SK-N-SH (cell line): ENCODE measurements at regions not wholly inside any gene's neighbourhood (a gene's known extent, or its start where the extent isn't known, plus 50 kb on each side); places are given as distances from the start of the nearest gene placed in this dataset.

ENCODE experiments used
- CTCF ChIA-PET: fragments of 300-600, 350-600 bp; formaldehyde crosslinking; extraction: SDS; loops from one replicate; lab custom pipeline; 2021; lab: Yijun Ruan, JAX
- POLR2A ChIA-PET: fragments of 350-600 bp; sonication (Branson Sonifier 250); formaldehyde crosslinking; extraction: SDS; loops from one replicate; lab custom pipeline; 2020; ENCODE audit warnings: antibody characterized with exemption, inconsistent platforms; lab: Yijun Ruan, JAX
- DNase-seq: peaks from one replicate; pipeline ENCODE4 v3.0.0; 2012
- H2AFZ ChIP-seq: fragments of 200-600 bp; sonication (generic); 2 replicates; pipeline ENCODE4 v1.8.1; 2016; ENCODE audit warnings: antibody characterized with exemption, mild to moderate bottlenecking, low read depth
- H3F3A ChIP-seq: fragments of 200-600 bp; sonication (generic); replicated peaks from 2 replicates; pipeline ENCODE3; 2016; ENCODE audit warnings: antibody characterized with exemption, mild to moderate bottlenecking; ENCODE audit not compliant: insufficient read depth
- H3K27ac ChIP-seq, 2 experiments: fragments of 200-500 bp in 1 of 2; fragments of 200-600 bp in 1 of 2; sonication (Bioruptor generic) in 1 of 2; sonication (generic), shearing (Covaris generic) in 1 of 2; 2 replicates each; pipeline versions ENCODE4 v1.5.1 to v1.6.1; 2014 to 2016; ENCODE audit warnings: low read depth in 2 of 2, inconsistent platforms in 1 of 2, low read length in 1 of 2, mild to moderate bottlenecking in 1 of 2, mixed read lengths in 1 of 2
- H3K27me3 ChIP-seq: fragments of 200-600 bp; sonication (generic), shearing (Covaris generic); 2 replicates; pipeline ENCODE4 v1.6.1; 2016; ENCODE audit warnings: mixed run types; ENCODE audit not compliant: insufficient read depth
- H3K36me3 ChIP-seq, 2 experiments: fragments of 200-500 bp in 1 of 2; fragments of 200-600 bp in 1 of 2; sonication (Bioruptor generic) in 1 of 2; sonication (generic) in 1 of 2; replicated peaks in 1 of 2; 2 replicates each; pipeline versions ENCODE3 to v1.5.1; 2014 to 2016; ENCODE audit warnings: low read length in 1 of 2, mild to moderate bottlenecking in 1 of 2; ENCODE audit not compliant: insufficient read depth in 2 of 2, control insufficient read depth in 1 of 2
- H3K4me1 ChIP-seq, 2 experiments: fragments of 200-500 bp in 1 of 2; fragments of 200-600 bp in 1 of 2; sonication (Bioruptor generic) in 1 of 2; sonication (generic), shearing (Covaris generic) in 1 of 2; 2 replicates each; pipeline versions ENCODE4 v1.5.1 to v1.6.1; 2014 to 2016; ENCODE audit warnings: low read depth in 1 of 2, low read length in 1 of 2, mixed run types in 1 of 2; ENCODE audit not compliant: insufficient read depth in 2 of 2, control insufficient read depth in 1 of 2
- H3K4me2 ChIP-seq: fragments of 200-600 bp; sonication (generic), shearing (Covaris generic); 2 replicates; pipeline ENCODE4 v1.6.1; 2017; ENCODE audit warnings: mixed run types
- H3K4me3 ChIP-seq, 2 experiments: fragments of 200-500 bp in 1 of 2; fragments of 200-600 bp in 1 of 2; sonication (Bioruptor generic) in 1 of 2; sonication (generic), shearing (Covaris generic) in 1 of 2; 2 replicates each; pipeline versions ENCODE4 v1.5.1 to v1.8.1; 2014 to 2016; ENCODE audit warnings: low read depth in 2 of 2, inconsistent platforms in 1 of 2, low read length in 1 of 2, mild to moderate bottlenecking in 1 of 2, mixed read lengths in 1 of 2, moderate library complexity in 1 of 2
- H3K79me2 ChIP-seq: fragments of 200-600 bp; sonication (generic); 2 replicates; pipeline ENCODE4 v1.8.1; 2017; ENCODE audit warnings: mild to moderate bottlenecking; ENCODE audit not compliant: insufficient read depth
- H3K9ac ChIP-seq: fragments of 200-600 bp; sonication (generic); 2 replicates; pipeline ENCODE4 v1.6.1; 2017; ENCODE audit warnings: mixed run types
- H3K9me2 ChIP-seq: fragments of 200-600 bp; sonication (generic); 2 replicates; pipeline ENCODE4 v1.6.1; 2017; ENCODE audit warnings: mixed run types
- H3K9me3 ChIP-seq: fragments of 200-600 bp; sonication (generic); 2 replicates; pipeline ENCODE4 v1.6.1; 2017; ENCODE audit warnings: mixed run types, mild to moderate bottlenecking, moderate library complexity
- H4K20me1 ChIP-seq: fragments of 200-600 bp; sonication (generic); 2 replicates; pipeline ENCODE4 v1.6.1; 2017; ENCODE audit warnings: mild to moderate bottlenecking, mixed run types; ENCODE audit not compliant: insufficient read depth
- CHD2 ChIP-seq: fragments of 150-350 bp; IDR thresholded peaks from 2 replicates; pipeline ENCODE4 v1.6.1; 2018; ENCODE audit warnings: low read length; ENCODE audit not compliant: partially characterized antibody
- ELF1 ChIP-seq: IDR thresholded peaks from 2 replicates; pipeline ENCODE4 v1.4.0; 2012
- EP300 ChIP-seq, 2 experiments: IDR thresholded peaks; 2 replicates each; pipeline versions ENCODE4 v1.4.0 to v1.6.1; 2012; ENCODE audit warnings: borderline replicate concordance in 1 of 2, low read depth in 1 of 2, low read length in 1 of 2
- FOSL2 ChIP-seq: IDR thresholded peaks from 2 replicates; pipeline ENCODE4 v1.4.0; 2012; ENCODE audit warnings: low read depth, mild to moderate bottlenecking, moderate library complexity, borderline replicate concordance
- FOXJ3 ChIP-seq: sonication (generic); formaldehyde crosslinking; IDR thresholded peaks from 2 replicates; pipeline ENCODE4 v1.5.1; 2020; ENCODE audit warnings: mild to moderate bottlenecking, missing genetic modification reagents
- FOXM1 ChIP-seq: IDR thresholded peaks from 2 replicates; pipeline ENCODE4 v1.4.0; 2012; ENCODE audit warnings: low read depth, mild to moderate bottlenecking
- GABPA ChIP-seq: IDR thresholded peaks from 2 replicates; pipeline ENCODE4 v1.4.0; 2012; ENCODE audit warnings: low read depth, mild to moderate bottlenecking
- GATA2 ChIP-seq: sonication (generic); formaldehyde crosslinking; IDR thresholded peaks from 2 replicates; pipeline ENCODE4 v1.5.0; 2020; ENCODE audit warnings: mild to moderate bottlenecking, missing genetic modification reagents
- IRF3 ChIP-seq: fragments of 150-350 bp; IDR thresholded peaks from 2 replicates; pipeline ENCODE4 v1.6.1; 2016; ENCODE audit warnings: mild to moderate bottlenecking, low read depth, low read length
- JUND ChIP-seq: IDR thresholded peaks from 2 replicates; pipeline ENCODE4 v1.4.0; 2012
- MXI1 ChIP-seq: IDR thresholded peaks from 2 replicates; pipeline ENCODE4 v1.6.1; 2012; ENCODE audit warnings: mild to moderate bottlenecking, low read depth, low read length, improper control_type of control experiment
- NFIC ChIP-seq: IDR thresholded peaks from 2 replicates; pipeline ENCODE4 v1.4.0; 2012; ENCODE audit warnings: borderline replicate concordance
- NRF1 ChIP-seq: IDR thresholded peaks from 2 replicates; pipeline ENCODE4 v1.6.1; 2012; ENCODE audit warnings: low read depth, mild to moderate bottlenecking, low read length
- PBX3 ChIP-seq: IDR thresholded peaks from 2 replicates; pipeline ENCODE4; 2012
- RAD21 ChIP-seq: IDR thresholded peaks from 2 replicates; pipeline ENCODE4 v1.6.1; 2012; ENCODE audit warnings: mild to moderate bottlenecking, low read length
- REST ChIP-seq: IDR thresholded peaks from 2 replicates; pipeline ENCODE4 v1.6.1; 2012; ENCODE audit warnings: mild to moderate bottlenecking, low read depth, low read length, moderate library complexity
- RFX5 ChIP-seq: IDR thresholded peaks from 2 replicates; pipeline ENCODE4 v1.6.1; 2012; ENCODE audit warnings: mild to moderate bottlenecking, improper control_type of control experiment, low read length
- RXRA ChIP-seq: IDR thresholded peaks from 2 replicates; pipeline ENCODE4 v1.4.0; 2012; ENCODE audit warnings: low read depth, mild to moderate bottlenecking, borderline replicate concordance
- SMC3 ChIP-seq: IDR thresholded peaks from 2 replicates; pipeline ENCODE4 v1.6.1; 2012; ENCODE audit warnings: low read depth, low read length, improper control_type of control experiment
- TAF1 ChIP-seq: IDR thresholded peaks from 2 replicates; pipeline ENCODE4 v1.6.1; 2012; ENCODE audit warnings: low read depth, mild to moderate bottlenecking, low read length, moderate library complexity, borderline replicate concordance
- TCF12 ChIP-seq: IDR thresholded peaks from 2 replicates; pipeline ENCODE4 v1.4.0; 2012
- USF1 ChIP-seq: IDR thresholded peaks from 2 replicates; pipeline ENCODE4 v1.4.0; 2012; ENCODE audit warnings: low read depth, borderline replicate concordance
- YY1 ChIP-seq: IDR thresholded peaks from 2 replicates; pipeline ENCODE4 v1.4.0; 2012; ENCODE audit warnings: low read depth, mild to moderate bottlenecking
- WGBS: methylation state at CpG from one replicate; pipeline ENCODE4 v1.1.6; 2017; ENCODE audit warnings: low lambda C conversion rate; 5-methylcytosine and 5-hydroxymethylcytosine counted together

- H3K27me3 ChIP-seq = no peaks in the 10 kb centered on the region
- H3K9me2 ChIP-seq = no peaks in the 10 kb centered on the region
- ChIA-PET CTCF (no interaction called here), POLR2A (no interaction called here)
- no peak overlapping the region for H3K4me2 ChIP-seq
- H3K27ac ChIP-seq = no peak overlapping the region
- no peak for DNase-seq
- TF ChIP-seq EP300 (IDR thresholded peaks at IDR 0.05; ENCODE audit: borderline replicate concordance in 1 of 2, low read depth in 1 of 2, low read length in 1 of 2) = no peak
- TF ChIP-seq IRF3 = no peak
- TF ChIP-seq USF1 = no peak
- no peak for TF ChIP-seq RXRA
- TF ChIP-seq RAD21 = no peak
- no peak for TF ChIP-seq FOSL2
- TF ChIP-seq TCF12 = no peak
- TF ChIP-seq NFIC = no peak
- TF ChIP-seq FOXJ3 = no peak
- TF ChIP-seq ELF1 = no peak
- no peak for TF ChIP-seq NRF1
- no peak for TF ChIP-seq TAF1
- TF ChIP-seq FOXM1 = no peak
- no peak overlapping the region for H2AFZ ChIP-seq
- H3K36me3 ChIP-seq = no peaks in the 10 kb centered on the region
- H3K4me1 ChIP-seq = no peaks in the 10 kb centered on the region
- H3K4me3 ChIP-seq = no peak overlapping the region
- no peaks in the 10 kb centered on the region for H3F3A ChIP-seq
- H3K79me2 ChIP-seq = no peaks in the 10 kb centered on the region
- 14% methylated on average over 3 of the region's 3 CpGs for WGBS
- H4K20me1 ChIP-seq = no peaks in the 10 kb centered on the region
- H3K9ac ChIP-seq = no peak overlapping the region
- H3K9me3 ChIP-seq = no peaks in the 10 kb centered on the region
These were observed 552.4 kb downstream of the IRX1 start for GRCh38 chr5:4148009-4148408.

GRCh38 chr5:4150067-4150466, 554.4 kb downstream of the IRX1 start:
- Histone ChIP-seq H3K9ac (no peak overlapping the region), H2AFZ (no peak overlapping the region), H3F3A (no peaks in the 10 kb centered on the region), H3K36me3 (no peaks in the 10 kb centered on the region), H3K4me3 (no peak overlapping the region), H3K9me3 (no peaks in the 10 kb centered on the region), H3K27me3 (no peaks in the 10 kb centered on the region), H3K4me1 (no peaks in the 10 kb centered on the region), H3K9me2 (no peaks in the 10 kb centered on the region), H4K20me1 (no peaks in the 10 kb centered on the region), H3K27ac (no peak overlapping the region), H3K79me2 (no peaks in the 10 kb centered on the region), H3K4me2 (no peak overlapping the region)
- DNase-seq = no peak
- CTCF ChIA-PET = no interaction called here
- POLR2A ChIA-PET = no interaction called here
- 0% methylated on average over 3 of the region's 3 CpGs for WGBS
- no peak for TF ChIP-seq CHD2
- TF ChIP-seq REST = no peak
- no peak for TF ChIP-seq TAF1
- TF ChIP-seq JUND = no peak
- no peak for TF ChIP-seq PBX3
- TF ChIP-seq YY1 = no peak
- TF ChIP-seq IRF3 = no peak
- no peak for TF ChIP-seq RFX5
- TF ChIP-seq MXI1 = no peak
- no peak for TF ChIP-seq SMC3
- no peak for TF ChIP-seq RAD21
- TF ChIP-seq FOSL2 = no peak
- TF ChIP-seq NFIC = no peak
- no peak for TF ChIP-seq GABPA
- no peak for TF ChIP-seq FOXJ3
- TF ChIP-seq GATA2 = no peak
